Brain microvascular endothelial cell (primary cell): ENCODE measurements at regions not wholly inside any gene's neighbourhood (a gene's known extent, or its start where the extent isn't known, plus 50 kb on each side); places are given as distances from the start of the nearest gene placed in this dataset.

Experiments used
- DNase-seq: peaks from one replicate; pipeline ENCODE4 v3.0.0-alpha.2; 2020
- H3K27ac ChIP-seq: fragments of 250-450 bp; sonication (Bioruptor Pico); 2 replicates; pipeline ENCODE4 v1.5.1; 2020; ENCODE audit warnings: mild to moderate bottlenecking, moderate library complexity
- H3K27me3 ChIP-seq: fragments of 250-450 bp; sonication (Bioruptor Pico); replicated peaks from 2 replicates; pipeline ENCODE4 v1.5.1; 2020; ENCODE audit warnings: mild to moderate bottlenecking
- H3K36me3 ChIP-seq: fragments of 250-450 bp; sonication (Bioruptor Pico); replicated peaks from 2 replicates; pipeline ENCODE4 v1.5.1; 2020; ENCODE audit warnings: mild to moderate bottlenecking
- H3K4me3 ChIP-seq: 2 replicates; pipeline ENCODE4 v1.5.1; 2011; ENCODE audit warnings: low read depth, mild to moderate bottlenecking, control low read depth, low read length, moderate library complexity
- CTCF ChIP-seq: IDR thresholded peaks from 2 replicates; pipeline ENCODE4 v1.5.1; 2011; ENCODE audit warnings: low read depth, mild to moderate bottlenecking, moderate library complexity, low read length, control low read depth, inconsistent platforms; ENCODE audit errors: missing control alignments
- in situ Hi-C: cut with HindIII; loops from 2 replicates; pipeline ENCODE4 v1.10.0; 2017; ENCODE audit warnings: low sequenced_read_pairs, low pct_ligation_motif_present

- in situ Hi-C loops = no loop called here
- H3K36me3 ChIP-seq = no peaks in the 10 kb centered on the region
- TF ChIP-seq CTCF = no peak
- DNase-seq = no peak
- no peak overlapping the region for H3K27ac ChIP-seq
- no peaks in the 10 kb centered on the region for H3K27me3 ChIP-seq
- no peak overlapping the region for H3K4me3 ChIP-seq
Observed at GRCh38 chr6:82085701-82086100, 161.8 kb downstream of the IBTK start.

GRCh38 chr6:82084324-82084920 lies 163.1 kb downstream of the IBTK start:
- Histone ChIP-seq H3K27ac (no peak overlapping the region), H3K4me3 (no peak overlapping the region), H3K36me3 (no peaks in the 10 kb centered on the region), H3K27me3 (no peaks in the 10 kb centered on the region)
- no peak for DNase-seq
- no peak for TF ChIP-seq CTCF
- in situ Hi-C loops = no loop called here

- Histone ChIP-seq H3K27me3 (no peaks in the 10 kb centered on the region), H3K4me3 (no peak overlapping the region), H3K27ac (no peak overlapping the region), H3K36me3 (no peaks in the 10 kb centered on the region)
- DNase-seq = no peak
- no peak for TF ChIP-seq CTCF
- in situ Hi-C loops = no loop called here
Observed at GRCh38 chr6:82083646-82084045, 163.9 kb downstream of the IBTK start.

GRCh38 chr6:82080767-82081166 lies 166.8 kb downstream of the IBTK start:
- in situ Hi-C loops = no loop called here
- no peak overlapping the region for H3K27ac ChIP-seq
- no peak overlapping the region for H3K4me3 ChIP-seq
- TF ChIP-seq CTCF = no peak
- DNase-seq = no peak
- H3K27me3 ChIP-seq = no peaks in the 10 kb centered on the region
- no peaks in the 10 kb centered on the region for H3K36me3 ChIP-seq

- Histone ChIP-seq H3K27ac (no peak overlapping the region), H3K4me3 (no peak overlapping the region), H3K27me3 (no peaks in the 10 kb centered on the region), H3K36me3 (no peaks in the 10 kb centered on the region)
- in situ Hi-C loops = no loop called here
- no peak for TF ChIP-seq CTCF
- no peak for DNase-seq
Observed at GRCh38 chr6:82078286-82078908, 169.1 kb downstream of the IBTK start.

GRCh38 chr6:82076916-82077315 lies 170.6 kb downstream of the IBTK start:
- H3K4me3 ChIP-seq = no peak overlapping the region
- no peak for DNase-seq
- no peak for TF ChIP-seq CTCF
- no peaks in the 10 kb centered on the region for H3K27me3 ChIP-seq
- no peak overlapping the region for H3K27ac ChIP-seq
- in situ Hi-C loops = no loop called here
- no peaks in the 10 kb centered on the region for H3K36me3 ChIP-seq
